HG03159 (cell line): ENCODE measurements at regions not wholly inside any gene's neighbourhood (a gene's known extent, or its start where the extent isn't known, plus 50 kb on each side); places are given as distances from the start of the nearest gene placed in this dataset.
"Not testable (repeated sequence)": the region's sequence is repeated elsewhere in the genome, so short reads cannot be mapped to it uniquely, and the experiment has no call there.

ENCODE experiments used
- ATAC-seq: cut with Tn5 transposase; IDR thresholded peaks from one replicate; pipeline ENCODE4 v1.9.1; 2021; ENCODE audit warnings: mild to moderate bottlenecking, moderate library complexity; ENCODE audit not compliant: unreplicated experiment

DNA sequence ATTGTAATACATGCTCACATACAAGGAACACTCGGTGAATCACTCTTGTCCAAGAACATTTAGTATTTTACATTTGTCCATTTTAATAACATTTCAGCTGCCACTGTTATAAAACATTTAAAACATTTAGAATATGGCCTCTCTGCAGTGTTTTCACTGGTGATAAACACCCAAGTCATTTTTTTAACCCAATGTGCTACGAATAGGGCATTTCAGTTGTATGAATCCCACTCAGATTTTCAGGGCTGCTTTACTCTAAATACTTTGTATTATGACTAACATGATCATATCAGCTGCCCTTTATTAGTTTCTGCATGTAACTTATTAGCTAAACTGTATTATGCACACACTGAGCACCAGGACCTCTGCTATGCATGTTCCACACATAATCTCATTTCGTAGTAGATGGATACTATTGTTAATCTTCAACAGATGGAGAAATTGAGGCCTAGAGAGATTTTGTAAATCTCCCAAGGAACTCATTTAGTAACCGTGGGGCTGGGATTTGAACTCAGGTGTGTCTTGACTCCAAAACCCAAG lies 148.6 kb upstream of the CDIN1 start:
- ATAC-seq = no peak

DNA sequence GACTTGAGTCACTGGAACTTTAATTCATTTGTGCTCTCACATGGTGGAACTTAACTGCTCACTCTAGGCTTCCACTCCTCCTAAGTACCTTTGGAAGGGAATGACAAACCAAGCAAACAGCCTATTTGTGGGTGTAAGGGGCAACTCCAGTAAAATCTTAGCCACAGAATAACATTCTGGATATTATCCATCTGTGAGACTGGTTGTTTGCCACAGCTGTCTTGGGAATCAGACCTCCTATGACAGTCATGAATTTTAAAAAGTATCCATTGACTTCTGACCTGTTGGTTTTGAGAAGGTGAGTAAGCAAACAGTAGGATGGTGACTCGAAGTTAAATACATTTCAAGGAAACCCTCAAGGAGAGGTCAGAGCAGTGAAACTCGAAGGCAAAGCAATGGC lies 147.3 kb upstream of the CDIN1 start:
- no peak for ATAC-seq

DNA sequence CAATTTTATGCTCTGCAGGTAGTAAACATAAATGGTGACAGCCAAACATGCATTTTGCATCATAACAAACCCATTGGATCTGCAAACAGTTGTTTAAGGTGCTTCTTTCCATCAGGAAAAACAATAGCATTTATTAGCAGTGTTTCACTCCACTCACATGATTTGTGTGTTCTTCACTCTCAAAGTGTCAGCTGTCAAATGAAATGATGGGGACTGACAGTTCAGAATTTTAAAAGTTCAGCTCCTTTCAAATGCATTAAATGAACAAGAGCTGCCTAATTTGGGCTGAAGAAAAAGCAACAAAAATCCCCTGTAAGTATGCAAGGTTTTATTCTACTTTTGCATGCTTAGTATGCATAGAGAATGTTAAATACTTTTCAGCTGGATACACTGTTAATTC lies 145.2 kb upstream of the CDIN1 start:
- ATAC-seq = no peak

DNA sequence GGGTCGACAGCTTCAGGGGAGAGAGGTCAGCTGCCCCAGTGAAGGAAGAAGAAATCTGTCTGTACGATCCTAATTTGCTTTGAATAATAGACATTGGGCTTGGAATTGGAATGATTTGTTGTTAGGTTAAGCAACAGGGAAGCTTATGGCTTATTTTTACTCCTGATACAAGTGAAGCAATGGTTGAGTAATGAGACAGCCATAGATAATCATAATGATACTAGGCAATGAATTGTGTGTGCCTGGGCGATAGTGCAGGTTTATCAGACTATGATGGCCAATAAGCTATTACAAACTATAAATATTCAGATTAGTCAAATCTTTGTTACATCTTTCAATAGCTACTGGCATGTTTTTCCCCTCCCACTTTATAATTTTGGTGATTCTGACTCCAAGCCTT lies 140.9 kb upstream of the CDIN1 start:
- ATAC-seq = no peak

DNA sequence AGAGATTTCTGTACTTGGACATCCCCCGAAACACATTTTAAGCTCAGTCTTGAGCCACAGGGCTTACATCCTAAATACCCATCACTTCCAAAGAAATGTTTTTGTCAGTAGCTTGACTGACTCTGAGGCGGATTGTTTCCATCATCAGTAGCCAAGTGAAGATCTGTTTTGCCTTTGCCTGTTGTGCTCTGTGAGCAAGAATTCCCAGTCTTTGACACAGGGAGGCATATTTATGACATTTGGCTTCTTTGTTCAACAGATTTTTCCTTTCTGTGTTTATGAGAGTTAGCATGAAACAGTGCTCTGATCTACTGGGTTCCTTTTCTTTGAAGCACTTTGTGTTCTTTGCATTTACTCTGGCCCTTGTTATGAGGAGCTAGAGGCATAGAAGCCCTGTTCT lies 132.1 kb upstream of the CDIN1 start:
- ATAC-seq = no peak

DNA sequence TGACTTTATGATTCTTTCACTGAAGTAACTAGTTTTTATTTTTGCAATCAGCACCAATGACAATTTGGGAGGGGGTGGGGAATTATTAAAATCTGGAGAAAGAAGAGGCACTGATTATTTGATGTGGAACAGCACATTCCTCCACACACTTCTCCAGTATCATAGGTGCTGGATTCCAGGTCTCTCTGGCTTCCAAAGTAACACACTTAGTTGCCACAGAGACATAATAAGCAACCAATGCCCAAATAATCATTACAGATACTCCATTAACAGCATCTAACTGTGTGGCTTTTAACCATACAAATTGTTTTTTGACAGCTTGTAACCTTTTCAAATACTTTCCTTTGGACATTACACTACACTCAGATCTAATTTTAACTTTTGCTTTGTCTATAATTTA lies 131.0 kb upstream of the CDIN1 start:
- ATAC-seq = no peak

DNA sequence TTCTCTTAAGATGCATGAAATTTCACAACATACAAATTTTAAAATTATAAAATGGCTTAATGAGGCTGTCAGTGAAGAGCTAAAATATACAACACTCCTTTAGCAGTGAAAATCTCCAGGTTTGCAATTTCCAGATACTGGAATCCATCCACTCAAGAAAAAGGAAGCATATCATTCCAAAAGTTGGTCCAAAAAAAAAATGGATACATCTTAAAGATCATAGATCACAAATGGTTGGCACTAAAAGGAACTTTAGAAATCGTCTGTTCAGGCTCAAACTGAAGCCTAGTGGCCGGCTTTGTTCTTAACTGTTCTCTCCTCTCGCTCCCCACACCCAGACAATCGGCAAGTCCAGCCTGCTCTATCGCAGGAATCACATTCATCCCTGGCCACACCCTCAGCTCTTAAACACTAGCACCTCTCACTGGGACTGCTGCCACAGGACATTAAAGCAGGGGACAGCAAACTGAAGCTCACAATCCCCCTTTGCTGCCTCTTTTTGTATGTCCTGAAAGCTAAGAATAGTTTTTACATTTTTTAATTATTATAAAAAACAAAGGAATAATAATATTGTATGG lies 130.3 kb upstream of the CDIN1 start:
- no peak for ATAC-seq

DNA sequence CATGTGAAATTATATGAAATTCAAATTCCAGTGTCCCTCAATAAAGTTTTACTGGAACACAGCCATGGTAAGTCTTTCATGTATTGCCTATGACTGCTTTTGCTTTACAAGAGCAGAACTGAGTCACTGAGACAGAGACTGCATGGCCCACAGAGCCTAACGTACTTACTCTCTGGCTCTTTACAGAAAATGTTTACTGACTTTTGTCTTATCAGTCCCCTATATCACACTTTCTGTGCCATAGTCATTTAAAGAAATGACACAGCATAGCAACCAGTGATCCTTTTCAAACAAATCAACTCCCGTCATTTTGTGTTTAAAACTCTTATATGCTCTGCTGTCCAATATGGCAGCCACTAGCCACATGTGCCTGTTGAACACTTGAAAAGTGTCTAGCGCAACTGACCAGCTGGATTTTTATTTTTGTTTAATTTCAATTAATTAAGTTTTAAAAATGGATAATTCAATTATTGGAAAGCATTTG lies 129.7 kb upstream of the CDIN1 start:
- no peak for ATAC-seq

DNA sequence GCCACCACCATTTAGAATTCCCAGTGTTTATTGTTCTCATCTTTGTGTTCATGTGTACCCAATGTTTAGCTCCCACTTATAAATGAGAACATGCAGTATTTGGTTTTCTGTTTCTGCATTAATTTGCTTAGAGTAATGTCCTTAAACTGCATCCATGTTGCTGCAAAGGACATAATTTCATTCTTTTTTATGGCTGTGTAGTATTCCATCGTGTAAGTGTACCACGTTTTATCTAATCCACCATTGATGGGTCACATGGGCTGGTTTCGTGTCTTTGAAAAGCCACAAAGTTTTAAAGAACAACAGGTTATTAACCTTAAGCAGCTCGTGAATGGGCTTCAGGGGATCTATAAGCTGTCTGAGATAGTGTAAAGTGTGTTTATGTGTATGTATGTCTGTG lies 125.2 kb upstream of the CDIN1 start:
- ATAC-seq = not testable (repeated sequence)

DNA sequence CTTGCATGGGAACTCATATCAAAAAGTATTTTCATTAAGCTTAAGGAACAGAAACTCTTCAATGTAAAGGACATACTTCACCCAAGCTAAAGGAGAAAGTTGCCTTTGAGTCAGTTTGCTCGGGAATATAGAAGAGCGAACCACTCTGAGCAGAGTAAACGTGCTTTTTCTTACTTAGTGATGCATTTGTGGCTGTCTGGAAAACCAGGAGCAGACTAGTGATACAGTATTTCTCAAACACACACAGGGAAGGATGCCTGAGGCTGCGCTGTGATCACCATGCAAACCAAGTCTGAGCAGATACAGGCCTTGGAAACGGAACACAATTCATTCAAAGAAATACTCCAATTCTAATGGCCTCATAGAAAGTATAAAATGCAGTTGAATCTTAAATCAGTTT lies 121.0 kb upstream of the CDIN1 start:
- no peak for ATAC-seq

DNA sequence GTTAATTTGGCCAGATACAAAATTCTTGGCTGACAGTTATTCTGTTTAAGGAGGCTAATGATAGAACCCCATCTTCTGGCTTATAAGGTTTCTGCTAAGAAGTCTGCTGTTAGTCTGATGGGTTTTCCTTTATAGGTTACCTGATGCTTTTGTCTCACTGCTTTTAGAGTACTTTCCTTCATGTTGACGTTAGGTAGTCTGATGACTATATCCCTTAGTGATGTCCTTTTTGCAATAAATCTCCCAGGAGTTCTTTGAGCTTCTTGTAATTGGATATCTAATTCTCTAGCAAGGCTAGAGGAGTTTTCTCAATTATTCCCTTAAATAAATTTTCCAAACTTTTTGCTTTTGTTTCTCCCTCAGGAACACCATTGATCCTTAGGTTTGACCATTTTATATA lies 114.1 kb upstream of the CDIN1 start:
- ATAC-seq = no peak

DNA sequence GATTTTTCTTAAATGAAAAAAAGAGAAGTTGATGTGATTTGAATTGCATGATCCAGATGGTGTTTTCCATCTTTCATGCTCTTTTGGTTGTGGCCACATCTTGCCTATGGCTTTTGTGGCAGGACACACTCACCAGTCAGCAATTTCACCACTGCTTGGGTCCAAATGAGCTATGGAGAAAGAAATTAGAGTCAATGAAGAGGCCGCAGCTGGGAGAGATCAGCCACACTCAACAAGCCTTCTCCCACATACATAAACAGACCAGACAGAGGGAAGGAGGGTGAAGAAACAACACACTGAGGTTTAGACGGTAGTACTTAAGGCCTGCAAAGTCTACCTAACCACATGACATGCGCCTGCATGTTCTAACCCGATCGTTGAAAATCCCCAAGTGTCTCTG lies 110.7 kb upstream of the CDIN1 start:
- ATAC-seq = no peak

DNA sequence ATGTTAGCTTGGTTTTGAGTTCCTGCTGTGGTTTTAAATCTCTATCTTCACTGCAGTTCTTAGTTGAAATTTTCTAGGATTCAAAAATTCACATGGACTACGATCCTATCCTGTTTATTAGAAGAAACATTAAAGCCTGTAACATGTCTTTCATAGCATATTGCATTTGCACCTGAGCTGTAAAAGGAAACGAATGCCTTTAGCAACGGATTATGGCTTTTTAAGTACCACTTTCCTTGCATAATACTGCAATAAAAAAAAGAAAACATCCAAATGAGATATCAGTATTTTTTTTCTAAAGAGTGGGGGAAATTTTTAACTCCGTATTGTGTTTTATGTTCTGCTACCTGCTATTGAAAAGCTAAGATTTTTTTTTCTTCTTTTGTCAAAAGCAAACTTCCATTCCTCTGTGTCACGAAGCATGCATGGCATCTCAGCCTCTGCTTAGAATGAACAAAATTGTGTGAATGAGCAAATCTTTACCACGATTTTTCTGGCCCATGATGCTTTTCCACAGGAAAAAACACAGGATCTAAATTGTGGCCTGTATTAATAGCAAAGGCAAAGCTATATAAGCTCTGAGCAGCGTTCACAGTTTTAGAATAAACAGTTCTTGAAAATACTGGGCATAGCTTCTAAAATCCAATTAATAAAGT lies 110.0 kb upstream of the CDIN1 start:
- ATAC-seq = no peak

DNA sequence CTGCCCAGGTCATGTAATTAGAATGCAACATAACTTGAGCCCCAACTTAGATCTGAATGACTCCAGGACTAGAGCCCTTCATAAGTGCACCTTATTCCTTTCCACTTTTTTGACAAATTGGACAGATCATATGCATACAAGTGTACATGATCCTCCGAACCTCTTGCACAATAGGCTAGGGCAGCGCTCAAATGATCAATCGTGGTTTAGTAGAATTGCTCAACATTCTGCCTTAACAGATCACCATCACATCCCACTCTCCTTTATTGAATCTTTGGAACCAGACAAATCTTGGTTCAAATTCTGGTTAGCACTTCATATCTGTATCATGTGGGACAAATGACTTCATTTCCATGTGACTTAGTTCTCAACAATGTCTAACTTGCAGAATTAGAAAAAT lies 106.8 kb upstream of the CDIN1 start:
- no peak for ATAC-seq

DNA sequence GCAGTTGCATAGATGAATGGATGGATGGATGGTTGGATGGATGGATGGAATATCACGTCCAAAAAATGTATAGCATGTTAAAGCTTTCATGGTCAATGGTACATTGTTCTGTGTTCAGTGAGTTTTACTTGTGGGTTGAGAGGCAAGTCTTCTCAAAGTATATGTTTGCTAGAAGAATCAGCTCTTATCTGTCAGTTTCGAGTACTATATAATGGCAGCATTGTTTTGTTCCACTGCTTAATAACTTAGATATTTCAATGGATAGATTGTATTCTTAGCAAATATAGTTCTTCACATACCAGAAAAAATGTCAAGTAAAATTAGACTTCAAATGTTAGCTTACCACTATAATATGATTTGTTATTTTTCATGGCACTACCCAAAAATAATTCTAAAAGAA lies 100.9 kb upstream of the CDIN1 start:
- ATAC-seq = no peak

DNA sequence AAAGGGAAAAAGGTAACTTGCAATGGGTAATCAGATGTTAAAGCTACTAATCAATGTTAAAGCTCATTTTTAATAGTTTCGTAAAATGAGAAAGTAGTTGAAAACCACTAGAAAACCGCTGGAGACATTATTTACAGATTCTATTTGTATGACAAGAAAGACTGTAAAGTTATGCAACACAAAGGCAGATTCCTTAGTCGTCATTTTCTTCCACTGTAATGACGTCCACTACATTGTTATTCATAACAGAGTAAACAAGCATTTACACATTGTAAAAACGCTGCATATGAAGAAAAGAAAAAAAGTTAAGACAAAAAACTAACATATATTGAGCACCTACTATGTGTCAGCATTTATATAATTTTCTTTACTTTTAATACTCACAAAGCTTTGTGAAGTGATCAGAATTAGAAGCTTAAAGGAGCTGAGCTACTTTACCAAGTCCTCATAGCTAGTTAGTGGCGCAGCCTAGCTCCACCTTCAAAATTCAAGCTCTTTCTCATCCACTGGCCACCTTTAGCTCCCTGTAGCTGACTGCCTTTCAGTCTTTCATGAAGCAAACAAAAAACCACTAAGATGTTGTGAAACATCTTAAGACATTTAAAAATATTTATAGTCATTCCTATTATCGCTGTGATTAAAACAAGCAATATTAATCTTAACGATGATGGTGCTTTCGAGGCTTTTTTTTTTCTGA lies 100.1 kb upstream of the CDIN1 start:
- no peak for ATAC-seq

DNA sequence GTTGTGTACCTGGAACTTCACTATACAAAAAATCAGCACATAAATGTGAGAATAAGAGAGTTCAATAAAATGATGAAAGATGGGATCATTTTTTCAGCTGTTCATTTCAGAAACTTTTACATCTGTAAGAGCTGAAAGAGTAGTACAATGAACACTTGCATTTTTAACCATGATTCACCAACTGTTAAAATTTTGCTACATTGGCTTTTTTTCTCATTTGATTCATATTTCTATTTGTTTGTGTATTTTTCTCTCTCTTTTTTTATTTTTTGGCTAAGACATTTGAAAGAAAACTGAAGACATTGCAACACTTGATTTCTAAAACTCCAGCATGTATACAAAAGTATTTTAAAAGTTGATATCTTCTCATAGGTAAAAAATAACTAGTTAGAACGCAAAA lies 98.3 kb upstream of the CDIN1 start:
- ATAC-seq = no peak

DNA sequence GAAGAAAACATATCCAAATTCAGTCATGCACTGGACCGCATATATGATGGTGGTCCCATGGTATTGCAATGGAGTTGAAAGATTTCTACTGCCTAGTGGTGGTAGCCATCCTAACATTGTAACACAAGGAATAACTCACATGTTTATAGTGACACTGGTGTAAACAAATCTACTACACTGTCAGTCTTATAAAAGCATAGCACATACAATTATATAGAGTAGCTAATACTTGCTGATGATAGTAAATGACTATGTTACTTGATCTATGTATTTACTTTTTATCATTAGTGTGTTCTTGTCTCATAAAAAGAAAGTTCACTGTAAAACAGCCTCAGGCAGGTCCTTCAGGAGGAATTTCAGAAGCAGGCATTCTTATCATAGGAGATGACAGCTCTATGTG lies 96.0 kb upstream of the CDIN1 start:
- no peak for ATAC-seq

DNA sequence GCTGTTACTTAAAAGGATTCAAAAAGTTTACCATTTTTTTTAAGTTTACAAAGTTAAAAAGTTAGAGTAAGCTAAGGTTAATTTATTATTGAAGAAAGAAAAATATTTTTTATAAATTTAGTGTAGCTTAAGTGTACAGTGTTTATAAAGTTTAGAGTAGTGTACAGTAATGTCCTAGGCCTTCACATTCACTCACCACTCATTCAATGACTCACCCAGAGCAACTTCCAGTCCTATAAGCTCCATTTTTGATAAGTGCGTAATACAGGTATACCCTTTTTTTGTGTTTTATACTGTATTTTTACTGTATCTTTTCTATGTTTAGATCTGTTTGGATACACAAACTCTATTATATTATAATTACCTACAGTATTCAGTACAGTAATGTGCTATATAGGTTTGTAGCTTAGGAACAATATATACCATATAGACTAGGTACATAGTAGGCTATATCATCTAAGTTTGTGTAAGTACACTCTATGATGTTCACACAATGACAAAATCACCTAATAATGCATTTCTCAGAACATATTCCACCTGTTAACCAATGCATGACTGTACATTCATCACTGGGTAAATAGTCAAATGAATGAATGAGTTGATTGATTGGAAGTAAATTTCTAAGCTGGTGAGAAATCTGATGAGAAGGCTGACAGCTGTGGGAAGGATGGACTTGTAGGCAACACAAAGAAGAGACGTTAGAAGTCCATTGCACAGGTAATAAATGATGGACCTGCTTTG lies 95.2 kb upstream of the CDIN1 start:
- ATAC-seq = no peak

DNA sequence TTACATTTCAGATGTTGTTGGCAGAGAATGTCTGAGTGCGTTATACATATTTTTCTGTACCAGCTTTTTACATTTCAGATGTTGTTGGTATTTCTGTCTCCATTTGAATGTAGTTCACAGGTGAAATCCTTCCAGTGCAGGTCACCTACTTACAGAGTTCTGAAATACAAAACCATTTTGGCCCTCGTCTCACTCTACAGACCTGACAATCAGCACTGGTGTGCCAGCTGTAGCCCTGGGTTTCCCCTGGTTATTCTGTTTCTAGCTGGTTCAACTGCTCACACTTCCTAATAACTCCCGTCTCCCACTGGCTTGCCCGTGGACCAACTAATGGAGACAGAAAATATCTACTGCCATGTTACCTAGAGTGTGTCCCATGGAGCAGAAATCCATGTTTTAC lies 87.5 kb upstream of the CDIN1 start:
- ATAC-seq = no peak

DNA sequence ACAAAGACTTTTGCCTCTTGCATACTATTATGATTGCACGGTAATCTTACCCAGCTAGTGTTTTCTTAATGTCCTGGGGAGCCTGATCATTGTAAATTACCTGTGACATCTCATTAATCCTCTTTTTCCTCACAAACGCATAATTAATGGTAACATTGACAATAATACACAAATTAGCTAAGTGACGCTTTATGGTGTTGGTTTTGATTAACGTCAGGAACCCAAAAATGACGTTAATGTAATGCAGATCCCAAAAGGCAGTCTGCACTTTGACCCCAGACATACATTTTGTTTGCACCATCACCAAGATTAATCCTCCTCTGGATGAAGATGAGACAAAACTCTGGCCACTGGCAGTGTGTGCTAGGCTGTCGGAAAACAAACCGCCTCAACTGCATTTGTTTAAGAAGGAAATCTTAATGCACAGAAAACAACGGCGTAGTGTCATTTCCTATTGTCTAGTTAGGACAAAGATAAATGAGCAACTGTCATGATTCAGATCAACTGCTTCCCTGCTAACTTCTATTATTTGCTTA lies 83.9 kb upstream of the CDIN1 start:
- ATAC-seq = no peak
